GM21367 (cell line): ENCODE measurements at regions not wholly inside any gene's neighbourhood (a gene's known extent, or its start where the extent isn't known, plus 50 kb on each side); places are given as distances from the start of the nearest gene placed in this dataset.

Source experiments
- ATAC-seq: cut with Tn5 transposase; IDR thresholded peaks from one replicate; pipeline ENCODE4 v1.9.1; 2021; ENCODE audit not compliant: unreplicated experiment

DNA sequence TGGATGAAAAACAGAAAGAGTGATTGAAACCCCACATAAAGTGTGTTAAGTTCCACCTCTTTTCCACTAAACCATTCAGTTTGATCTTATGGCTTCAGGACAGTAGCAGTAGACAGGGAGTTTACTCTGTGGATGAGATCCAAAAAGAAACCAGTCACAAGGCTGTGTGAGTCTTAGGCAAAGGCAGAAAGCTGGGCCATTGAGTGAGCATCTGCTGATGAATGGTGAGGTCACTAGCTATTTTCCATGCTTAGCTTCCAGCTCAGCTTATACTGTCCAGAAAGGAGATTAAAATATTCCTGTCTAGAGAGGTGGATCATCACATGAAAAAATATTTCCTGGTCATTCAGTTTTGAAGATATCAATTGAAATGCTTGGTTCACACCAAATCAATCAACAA, 1643.9 kb downstream of the HACE1 start:
- ATAC-seq: no peak

DNA sequence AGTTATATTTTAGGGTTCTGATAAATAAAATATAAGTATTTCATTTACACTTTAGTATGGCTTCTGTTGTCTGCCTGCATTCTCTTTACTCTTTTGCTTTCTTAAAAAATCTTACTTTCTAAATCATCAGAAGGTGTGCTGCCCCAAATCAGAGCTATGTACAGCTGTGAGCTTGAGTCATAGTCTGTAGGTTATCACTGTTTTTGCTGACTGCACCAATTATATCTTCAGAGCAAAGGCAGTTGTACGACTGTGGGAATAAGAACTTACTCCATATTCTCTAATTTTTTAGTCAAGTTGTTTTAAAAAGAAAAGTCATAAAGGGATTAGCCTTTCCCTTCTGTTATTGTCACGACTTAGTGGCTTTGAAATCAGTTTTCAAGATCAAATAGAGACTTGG, 1649.0 kb downstream of the HACE1 start:
- ATAC-seq: no peak

DNA sequence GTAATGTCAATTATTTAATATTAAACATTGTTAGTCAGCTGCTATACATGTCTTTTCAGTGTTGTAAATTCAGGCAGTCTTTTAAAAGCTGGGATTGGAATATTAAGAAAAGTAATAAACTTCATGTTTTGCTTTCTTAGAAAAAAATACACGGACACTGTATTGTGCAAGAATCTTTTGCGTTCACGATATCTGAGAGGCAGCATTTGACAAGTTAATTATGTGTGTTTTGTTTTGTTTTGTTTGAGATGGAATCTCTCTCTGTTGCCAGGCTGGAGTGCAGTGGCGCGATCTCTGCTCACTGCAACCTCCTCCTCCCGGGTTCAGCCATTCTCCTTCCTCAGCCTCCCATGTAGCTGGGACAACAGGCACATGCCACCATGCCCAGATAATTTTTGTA, 1661.3 kb downstream of the HACE1 start:
- ATAC-seq: no peak

- no peak for ATAC-seq
Observed at GRCh38 chr6:103193413-103193812, 1666.3 kb downstream of the HACE1 start.

GRCh38 chr6:103191391-103192093, 1668.2 kb downstream of the HACE1 start:
- ATAC-seq: no peak

- no peak for ATAC-seq
Observed at GRCh38 chr6:103184776-103185175, 1674.9 kb downstream of the HACE1 start.

DNA sequence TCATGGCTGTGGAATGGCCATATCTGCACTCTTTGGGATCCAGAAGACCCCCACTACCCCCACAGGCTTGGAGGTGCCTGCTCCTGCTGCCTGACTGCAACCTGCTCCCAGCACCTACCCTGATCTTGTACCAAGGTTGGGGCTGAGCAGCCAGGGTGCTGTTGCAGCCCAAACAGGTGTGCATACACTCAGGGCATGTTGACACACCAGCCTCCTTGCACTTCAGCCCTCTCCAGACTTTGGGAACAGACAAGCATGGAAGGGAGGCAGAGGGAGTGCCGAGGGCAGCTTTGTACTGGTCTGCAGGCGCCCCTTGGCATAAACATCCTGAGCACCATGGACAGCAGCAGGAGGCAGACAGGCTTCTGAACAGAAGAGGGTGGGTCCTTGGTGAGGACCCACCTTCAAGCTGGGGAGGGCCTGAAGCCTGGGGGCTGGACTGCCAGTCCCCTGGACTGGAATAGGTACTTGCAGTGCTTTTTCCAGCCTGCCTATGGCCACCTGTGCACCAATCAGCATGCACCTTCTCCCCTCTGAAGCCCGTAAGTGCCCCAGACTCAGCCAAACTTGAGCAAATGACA, 1675.8 kb downstream of the HACE1 start:
- no peak for ATAC-seq

DNA sequence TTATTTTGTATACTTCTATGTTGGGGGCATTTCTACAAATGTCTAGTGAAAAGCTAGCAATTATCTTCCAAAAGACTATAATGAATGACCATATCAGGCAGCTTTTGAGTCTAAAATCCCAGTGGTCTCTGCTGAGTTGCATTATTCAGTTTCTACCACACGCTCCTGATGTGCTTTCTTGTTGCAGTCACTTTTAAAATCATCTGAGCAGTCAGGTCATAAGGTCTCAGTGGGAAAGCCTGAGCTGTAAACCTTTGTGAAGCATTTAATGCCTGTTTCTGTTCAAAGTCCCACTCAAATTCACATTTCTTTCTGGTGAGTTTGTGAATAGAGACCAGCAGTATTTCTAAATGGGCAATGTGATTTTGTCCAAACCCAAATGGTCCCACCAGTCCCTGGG, 1681.5 kb downstream of the HACE1 start:
- ATAC-seq: no peak

DNA sequence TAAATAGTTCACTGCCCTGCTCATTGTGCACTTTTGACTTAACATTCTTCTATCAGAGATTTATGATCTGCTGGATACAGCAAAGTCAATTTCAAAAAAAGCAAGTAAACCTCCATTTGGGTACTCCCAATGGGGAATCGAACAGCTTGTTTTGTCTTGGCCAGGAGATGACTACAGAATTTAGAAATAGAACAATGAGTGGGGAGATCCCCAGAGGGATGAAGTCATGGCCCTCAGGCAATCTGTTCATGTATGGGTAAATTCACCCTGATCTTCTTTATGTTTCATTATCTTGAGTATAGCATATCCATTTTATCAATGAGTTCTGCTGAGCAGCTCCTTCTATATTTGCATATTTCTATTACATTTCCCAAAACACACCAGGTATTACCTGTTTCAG, 1681.9 kb downstream of the HACE1 start:
- ATAC-seq: no peak

- no peak for ATAC-seq
Observed at GRCh38 chr6:103175056-103175455, 1684.7 kb downstream of the HACE1 start.

DNA sequence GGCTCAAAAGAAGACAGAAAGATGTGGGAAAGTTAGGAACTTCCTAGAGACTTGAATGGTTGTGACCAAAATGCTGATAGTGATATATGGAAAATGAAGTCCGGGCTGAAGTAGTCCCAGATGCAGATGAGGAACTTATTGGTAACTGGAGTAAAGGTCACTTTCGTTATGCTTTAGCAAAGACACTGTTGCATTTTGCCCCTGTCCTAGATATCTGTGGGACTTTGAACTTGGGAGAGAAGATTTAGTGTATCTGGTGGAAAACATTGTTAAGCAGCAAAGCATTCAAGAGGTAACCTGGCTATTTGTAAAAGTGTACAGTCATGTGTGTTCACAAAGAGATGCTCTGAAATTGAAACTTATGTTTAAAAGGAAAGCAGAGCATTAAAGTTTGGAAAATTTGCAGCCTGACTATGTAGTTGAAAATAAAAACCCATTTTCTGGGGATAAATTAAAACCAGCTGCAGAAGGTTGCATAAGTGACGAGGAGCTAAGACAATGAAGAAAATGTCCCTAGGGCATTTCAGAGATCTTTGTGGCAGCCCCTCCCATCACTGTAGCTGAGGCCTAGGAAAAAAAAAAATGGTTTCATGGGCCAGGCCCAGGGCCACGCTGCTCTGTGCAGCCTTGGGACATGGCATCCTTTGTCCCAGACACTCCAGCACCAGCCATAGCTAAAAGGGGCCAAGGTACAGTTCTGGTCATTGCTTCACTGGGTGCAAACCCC, 1692.2 kb downstream of the HACE1 start:
- ATAC-seq: no peak

- ATAC-seq: no peak
Observed at GRCh38 chr6:103154779-103155572, 1704.7 kb downstream of the HACE1 start.

DNA sequence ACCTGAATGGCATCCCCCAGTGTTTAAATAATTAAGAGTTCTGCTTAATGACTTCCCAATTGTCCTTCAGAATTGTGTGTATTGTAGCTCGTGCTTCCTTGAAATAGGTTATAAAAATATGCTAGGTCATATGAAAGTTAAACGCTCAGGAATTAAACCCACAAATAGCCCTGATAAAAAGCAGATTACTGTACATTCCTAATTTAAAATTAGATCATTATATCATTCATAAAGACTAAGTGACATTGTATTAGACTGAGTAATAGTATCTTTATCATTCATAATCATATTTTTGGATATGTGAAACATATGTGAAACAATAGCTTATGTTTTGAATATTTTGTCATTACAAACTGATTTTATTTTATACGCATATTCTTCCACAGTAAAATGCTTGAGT, 1706.7 kb downstream of the HACE1 start:
- ATAC-seq: no peak

GRCh38 chr6:103142902-103143301, 1716.8 kb downstream of the HACE1 start:
- ATAC-seq: no peak

- no peak for ATAC-seq
Observed at GRCh38 chr6:103140308-103141027, 1719.3 kb downstream of the HACE1 start.

GRCh38 chr6:103139377-103139776, 1720.3 kb downstream of the HACE1 start:
- no peak for ATAC-seq

DNA sequence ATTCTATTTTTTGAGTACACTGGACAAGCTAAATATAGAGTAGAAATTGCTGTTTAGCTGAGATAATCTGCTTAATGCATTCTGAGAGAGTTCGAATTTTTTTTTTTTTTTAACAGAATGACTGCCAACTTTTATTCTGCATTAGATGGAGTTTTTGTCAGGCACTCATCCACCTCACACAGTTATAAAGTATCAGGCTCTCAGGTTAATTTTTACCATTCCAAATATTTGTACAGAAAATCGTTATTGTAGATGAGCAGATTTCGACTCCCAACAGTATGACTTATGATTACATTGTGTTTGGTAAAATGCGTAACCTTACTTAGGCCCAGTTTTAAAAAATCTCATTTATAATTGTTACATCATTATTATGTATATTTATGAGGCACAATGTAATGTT, 1731.0 kb downstream of the GRIK2 start:
- ATAC-seq: no peak

DNA sequence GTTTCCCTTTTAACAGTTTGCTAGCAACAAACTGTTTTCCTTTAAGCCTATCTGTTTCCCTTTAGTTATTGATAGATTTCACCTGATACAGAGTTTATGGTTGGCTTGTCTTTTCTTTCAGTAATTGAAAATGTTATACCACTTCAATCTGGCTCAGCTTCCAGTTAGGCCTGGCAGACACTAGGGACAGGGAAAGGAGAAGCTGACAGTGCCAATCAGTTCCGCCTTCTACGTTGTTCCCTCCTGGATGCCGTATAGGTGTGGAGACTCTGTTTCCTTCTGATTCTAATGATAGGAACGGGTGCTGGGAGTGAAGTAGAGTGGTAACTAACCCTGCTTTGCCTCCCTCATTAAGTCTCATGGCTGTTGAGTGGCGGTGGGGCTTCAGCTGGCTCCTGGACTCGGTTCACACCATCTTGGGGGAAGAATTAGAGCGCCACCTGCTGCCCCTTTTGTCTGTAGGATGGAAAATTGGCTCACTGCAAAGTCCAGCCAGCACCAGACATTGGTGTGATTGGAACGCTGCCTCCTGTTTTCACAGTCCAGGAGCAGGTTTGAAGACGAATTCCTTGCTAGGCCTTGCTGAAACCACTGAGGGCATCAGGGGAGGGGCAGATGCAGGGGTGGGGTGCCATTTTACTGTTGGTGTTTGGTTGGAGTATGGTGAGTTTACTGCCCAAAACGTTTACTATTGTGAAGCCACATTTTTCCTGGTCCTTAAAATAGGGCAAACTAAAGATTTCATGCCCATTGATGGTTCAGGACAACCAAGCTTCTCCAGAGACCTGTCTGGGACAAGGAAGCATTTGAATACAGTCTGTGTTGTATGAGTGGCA, 1729.5 kb downstream of the GRIK2 start:
- peak; percentile 51 for ATAC-seq

DNA sequence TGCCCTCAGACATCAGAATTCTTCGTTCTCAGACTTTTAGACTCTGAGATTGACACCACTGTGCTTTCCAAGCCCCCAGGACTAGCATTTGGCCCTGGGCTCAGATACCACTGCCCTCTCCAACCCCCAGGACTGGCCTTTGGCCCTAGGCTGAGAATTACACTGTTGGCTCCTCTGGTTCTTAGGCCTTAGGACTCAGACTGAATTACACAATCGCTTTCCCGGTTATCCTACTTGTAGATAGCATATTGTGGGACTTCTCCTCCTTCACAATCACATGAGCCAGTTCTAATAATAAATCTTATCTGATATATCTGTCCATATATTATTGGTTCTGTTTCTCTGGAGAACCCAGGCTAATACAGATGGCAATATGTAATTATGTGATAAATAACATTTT, 1725.5 kb downstream of the GRIK2 start:
- no peak for ATAC-seq

GRCh38 chr6:103114582-103114981, 1721.1 kb downstream of the GRIK2 start:
- no peak for ATAC-seq
